IPS-NIHi11 (cell line): ENCODE measurements at regions not wholly inside any gene's neighbourhood (a gene's known extent, or its start where the extent isn't known, plus 50 kb on each side); places are given as distances from the start of the nearest gene placed in this dataset.

Experiments used
- DNase-seq: peaks from one replicate; pipeline ENCODE4 v3.0.0; 2012; ENCODE audit warnings: mixed read lengths, low spot score

DNA sequence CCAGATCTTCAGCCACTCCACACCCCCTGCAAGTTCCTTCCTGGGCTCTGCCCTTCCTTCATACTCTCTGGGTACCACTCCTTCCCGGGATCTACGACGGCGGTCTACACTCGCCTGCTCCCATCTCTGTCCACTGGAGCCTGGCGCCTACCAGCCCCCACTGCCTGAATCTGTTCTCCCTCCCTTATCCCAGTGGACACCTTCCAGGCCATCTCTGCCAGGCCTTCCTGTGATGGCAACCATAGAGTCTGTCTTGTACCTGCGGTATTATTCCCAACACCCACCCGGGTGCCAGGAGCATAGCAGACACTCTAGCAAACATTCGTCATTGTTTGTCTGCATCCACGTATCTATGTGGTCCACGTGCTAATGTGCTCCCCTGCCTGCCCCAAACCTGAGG is 140.9 kb downstream of the ZFP36L2 start:
- DNase-seq = no peak

DNA sequence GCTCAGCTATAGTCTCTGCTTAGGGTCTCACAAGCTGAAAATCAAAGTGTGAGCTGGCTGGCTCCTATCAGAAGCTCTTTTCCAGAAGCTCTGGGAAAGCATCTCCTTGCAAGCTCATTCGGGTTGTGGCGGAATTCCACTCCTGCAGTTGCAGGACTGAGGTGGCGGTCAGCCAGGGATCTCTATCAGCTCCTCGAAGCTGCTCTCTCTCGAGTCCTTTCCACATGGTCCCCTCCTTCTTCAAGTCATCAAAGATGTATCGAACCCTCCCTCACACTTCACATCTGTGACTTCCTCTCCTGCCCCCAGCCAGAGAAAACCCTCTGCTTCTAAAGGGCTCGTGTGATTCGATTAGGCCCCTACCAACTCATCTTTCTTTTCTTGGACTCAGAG is 141.7 kb downstream of the ZFP36L2 start:
- no peak for DNase-seq

GRCh38 chr2:43083710-43084698 is 142.4 kb downstream of the ZFP36L2 start:
- peak; percentile 67 for DNase-seq

- no peak for DNase-seq
These were observed 143.3 kb downstream of the ZFP36L2 start for GRCh38 chr2:43082903-43083677.

DNA sequence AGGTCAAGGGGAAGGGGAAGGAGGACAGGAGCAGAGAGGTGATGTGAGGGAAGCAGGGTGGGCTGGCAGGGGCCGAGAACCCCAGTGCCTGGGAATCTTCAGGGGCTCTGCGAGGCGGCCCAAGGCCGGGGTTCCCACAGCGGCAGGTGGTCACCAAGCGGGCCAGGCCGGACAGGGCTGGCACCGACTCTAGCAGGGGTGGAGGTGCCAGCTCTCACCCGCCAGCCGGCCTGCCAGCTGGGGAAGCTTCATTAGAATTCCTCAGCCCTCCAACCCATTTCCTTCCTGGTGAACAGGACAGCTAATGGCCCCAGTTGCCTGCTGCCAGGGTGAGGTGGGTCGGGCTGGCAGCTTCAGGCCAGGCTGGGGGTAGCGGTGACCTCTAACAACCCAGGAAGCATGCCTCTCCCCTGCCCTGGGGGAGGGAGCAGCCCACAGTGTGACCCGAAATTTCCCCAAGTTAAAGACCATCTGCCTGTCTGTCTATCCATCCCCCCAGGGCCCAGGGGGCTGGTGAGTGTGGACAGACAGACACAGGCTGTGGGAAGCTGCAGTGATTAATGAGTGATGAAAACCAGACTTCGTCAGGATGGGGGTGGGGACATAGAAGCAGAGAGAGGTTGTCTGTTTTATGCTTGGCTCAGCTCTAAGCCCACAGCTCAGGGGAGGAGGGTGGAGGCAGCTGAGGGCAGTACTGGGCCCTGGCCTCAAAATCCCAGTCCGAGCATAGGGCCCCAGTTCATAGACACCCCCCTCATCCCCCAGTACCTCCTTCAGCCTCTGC is 144.1 kb downstream of the ZFP36L2 start:
- no peak for DNase-seq

DNA sequence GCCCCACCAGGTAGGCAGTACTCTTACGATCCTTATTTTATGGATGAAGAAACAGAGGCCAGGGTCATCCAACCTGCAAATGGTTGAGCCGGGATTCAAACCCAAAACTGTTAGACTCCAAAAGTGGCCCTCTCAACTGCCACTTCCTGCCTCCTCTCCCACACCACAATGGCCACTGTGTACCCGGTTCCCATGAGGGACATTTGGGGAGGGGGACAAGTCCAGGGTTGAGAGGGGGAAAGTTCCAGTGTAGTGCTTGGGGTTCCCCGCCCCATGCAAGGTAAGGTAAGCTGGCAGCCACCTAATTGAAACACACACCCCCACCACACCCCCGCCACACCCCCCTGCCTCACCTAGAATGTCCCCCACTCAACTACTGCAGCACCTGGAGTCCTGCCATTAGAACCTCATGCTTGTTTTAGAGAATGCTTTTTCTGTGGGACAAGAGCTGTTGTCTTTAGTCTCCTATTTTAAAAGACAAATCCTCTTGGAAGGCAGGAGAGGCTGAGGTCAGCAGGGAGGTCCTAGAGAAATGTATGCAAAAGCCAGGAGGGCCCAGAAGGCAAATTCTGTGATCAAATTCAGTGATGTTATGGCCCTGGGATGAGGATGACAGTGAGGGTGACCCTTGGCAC is 145.2 kb downstream of the ZFP36L2 start:
- DNase-seq = no peak

GRCh38 chr2:43080571-43081021 is 145.8 kb downstream of the ZFP36L2 start:
- no peak for DNase-seq

DNA sequence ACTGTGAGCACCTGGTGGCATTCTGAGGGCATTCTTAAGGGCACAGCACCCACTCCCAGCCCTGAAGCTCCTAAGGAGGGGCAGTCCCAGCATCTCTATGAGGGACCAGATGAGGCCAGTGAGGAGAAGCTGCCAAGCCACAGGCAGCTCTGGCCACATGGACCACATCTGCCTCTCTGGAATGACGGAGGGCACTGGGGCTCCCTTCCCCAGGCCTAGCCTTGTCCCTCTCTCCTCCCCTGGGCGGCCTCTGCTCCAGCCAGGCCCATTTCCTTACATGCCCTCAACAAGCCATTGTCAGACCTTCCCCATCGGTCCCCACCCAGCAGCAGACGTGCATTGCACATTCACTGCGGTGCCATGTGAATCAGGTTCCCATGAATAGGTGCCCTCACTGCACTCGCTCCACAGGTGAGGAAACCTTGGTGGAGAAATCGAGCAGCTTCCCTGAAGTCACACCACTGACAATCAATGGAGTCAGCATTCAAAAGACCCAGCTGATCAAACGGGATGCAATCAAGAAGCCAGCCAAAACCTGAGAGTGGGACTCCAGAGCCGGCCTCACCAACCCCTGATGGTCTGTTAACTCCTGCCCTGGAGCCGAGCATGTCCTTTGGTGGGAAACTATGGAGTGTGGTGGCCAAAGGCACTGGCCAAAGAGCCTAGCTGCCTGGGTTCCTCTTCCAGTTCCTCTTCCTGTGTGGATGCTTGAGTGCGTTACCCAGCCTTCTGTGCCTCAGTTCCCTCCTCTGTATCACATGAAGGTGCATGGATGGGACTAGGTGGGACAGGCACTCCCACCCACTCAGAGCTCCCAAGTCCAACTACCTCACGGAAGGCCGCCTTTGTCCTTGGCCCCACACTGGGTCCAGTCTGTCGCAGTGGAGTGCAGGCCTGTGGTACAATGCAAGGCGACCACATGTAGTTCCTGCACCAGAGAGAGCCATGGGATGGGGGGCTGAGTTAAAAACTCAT is 147.3 kb downstream of the ZFP36L2 start:
- no peak for DNase-seq

- no peak for DNase-seq
These were observed 148.1 kb downstream of the ZFP36L2 start for GRCh38 chr2:43078301-43078700.

- DNase-seq = no peak
These were observed 148.5 kb downstream of the ZFP36L2 start for GRCh38 chr2:43077876-43078275.

DNA sequence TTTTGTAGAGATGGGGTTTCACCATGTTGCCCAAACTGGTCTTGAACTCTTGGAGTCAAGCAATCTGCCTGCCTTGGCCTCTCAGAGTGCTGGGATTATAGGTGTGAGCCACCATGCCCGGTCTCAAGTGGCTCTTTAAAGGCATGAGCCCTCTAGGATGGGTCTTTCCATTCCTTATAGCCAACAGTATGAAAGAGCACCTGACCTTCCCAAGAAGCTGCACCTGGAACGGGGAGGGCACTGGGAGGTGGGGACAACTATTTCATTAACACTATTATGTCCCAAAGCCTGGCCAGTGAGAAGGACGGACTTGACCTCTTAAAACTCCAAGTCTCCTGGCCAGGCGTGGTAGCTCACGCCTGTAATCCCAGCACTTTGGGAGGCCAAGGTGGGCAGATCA is 149.7 kb downstream of the ZFP36L2 start:
- no peak for DNase-seq

- no peak for DNase-seq
These were observed 150.4 kb downstream of the ZFP36L2 start for GRCh38 chr2:43075811-43076585.

DNA sequence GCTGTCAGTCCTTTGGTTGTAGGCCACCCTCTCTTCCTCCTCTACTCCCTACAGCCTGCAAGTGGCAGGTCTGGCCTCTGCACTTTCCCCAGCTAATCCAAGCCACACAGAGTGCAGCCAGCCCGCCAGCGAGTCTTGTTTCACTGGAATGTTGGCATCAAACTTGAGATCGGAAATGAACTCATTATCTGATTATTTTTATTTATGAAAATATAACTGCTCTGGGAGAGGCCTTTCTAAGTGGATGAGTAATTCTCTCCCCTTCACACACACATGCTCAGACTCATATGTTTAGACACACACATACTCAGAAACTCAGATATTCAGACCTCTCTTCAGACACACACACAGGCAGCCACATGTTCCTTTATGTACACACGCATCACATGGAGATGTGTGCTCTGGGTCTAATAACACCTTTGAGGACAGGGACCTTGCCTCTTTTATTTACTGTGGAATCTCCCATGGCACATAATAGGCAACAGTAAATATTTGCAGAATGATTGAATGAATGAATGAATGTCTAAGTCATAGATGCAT is 151.3 kb downstream of the ZFP36L2 start:
- DNase-seq = no peak

- DNase-seq = no peak
These were observed 151.8 kb downstream of the ZFP36L2 start for GRCh38 chr2:43074592-43075053.

DNA sequence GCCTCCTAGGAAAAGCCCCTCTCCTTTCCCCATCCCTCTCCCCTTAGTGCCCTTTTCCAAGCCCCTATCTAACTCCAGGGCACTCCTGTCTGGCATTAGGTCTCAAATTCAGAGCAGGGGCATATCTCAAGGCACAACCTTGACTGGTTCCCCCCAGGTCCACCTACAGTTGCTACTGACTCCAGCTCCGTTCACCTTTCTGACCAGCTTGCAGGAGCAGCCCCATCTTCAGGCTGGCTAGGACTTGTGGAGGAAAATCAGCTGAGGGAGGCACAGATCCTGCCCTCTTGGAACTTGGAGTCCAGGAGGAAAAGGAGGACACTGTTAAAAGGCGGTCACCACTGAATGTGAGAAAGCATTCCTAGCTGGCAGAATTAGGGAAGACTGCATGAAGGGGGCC is 152.4 kb downstream of the ZFP36L2 start:
- DNase-seq = no peak

DNA sequence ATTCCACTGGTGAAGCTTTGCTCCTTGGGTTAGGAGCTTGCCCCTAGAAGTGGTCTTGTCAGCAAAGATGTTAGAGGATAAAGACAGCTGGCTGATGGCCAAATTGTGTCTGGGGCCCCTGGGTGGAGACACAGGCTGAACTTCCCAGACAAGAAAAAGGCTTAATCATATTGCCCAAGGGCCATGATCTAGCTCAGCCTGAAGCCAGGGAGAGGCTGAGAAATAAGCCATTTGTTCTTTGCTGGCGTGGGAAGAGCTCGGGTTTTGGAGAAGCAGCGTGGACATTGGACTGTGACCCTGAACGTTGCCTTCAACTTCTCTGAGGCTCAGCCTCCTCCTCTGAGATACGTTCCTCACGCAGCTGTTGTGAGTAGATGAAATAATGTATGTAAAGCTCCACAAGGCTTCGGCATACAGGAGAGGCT is 153.0 kb downstream of the ZFP36L2 start:
- DNase-seq = no peak

GRCh38 chr2:43071599-43072550 is 154.5 kb downstream of the ZFP36L2 start:
- peak; percentile 10 for DNase-seq
